ENCODE measurements at regions not wholly inside any gene's neighbourhood (a gene's known extent, or its start where the extent isn't known, plus 50 kb on each side); places are given as distances from the start of the nearest gene placed in this dataset.

GRCh38 chr1:232223183-232223708 is 406.7 kb downstream of the SIPA1L2 start:
- TF ChIP-seq, protein P1, sequence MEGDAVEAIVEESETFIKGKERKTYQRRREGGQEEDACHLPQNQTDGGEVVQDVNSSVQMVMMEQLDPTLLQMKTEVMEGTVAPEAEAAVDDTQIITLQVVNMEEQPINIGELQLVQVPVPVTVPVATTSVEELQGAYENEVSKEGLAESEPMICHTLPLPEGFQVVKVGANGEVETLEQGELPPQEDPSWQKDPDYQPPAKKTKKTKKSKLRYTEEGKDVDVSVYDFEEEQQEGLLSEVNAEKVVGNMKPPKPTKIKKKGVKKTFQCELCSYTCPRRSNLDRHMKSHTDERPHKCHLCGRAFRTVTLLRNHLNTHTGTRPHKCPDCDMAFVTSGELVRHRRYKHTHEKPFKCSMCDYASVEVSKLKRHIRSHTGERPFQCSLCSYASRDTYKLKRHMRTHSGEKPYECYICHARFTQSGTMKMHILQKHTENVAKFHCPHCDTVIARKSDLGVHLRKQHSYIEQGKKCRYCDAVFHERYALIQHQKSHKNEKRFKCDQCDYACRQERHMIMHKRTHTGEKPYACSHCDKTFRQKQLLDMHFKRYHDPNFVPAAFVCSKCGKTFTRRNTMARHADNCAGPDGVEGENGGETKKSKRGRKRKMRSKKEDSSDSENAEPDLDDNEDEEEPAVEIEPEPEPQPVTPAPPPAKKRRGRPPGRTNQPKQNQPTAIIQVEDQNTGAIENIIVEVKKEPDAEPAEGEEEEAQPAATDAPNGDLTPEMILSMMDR (IDR thresholded peaks at IDR 0.05), result no peak
- TF ChIP-seq ZFX (IDR thresholded peaks at IDR 0.05; ENCODE audit: borderline replicate concordance), result no peak

Measured in 22Rv1 (cell line).